K562 (cell line): ENCODE measurements at regions not wholly inside any gene's neighbourhood (a gene's known extent, or its start where the extent isn't known, plus 50 kb on each side); places are given as distances from the start of the nearest gene placed in this dataset.

Experiments
- ATAC-seq: fragments of 200-7000 bp; cut with Tn5 transposase; 3 replicates; pipeline ENCODE4 v1.9.1; 2020; ENCODE audit warnings: moderate library complexity
- BruUV-seq: library from RNA; stranded (reverse); fragments of 400-500 nt; replicated peaks from 2 replicates; lab custom pipeline; 2021; lab: Mats Ljungman, UMichigan
- CTCF ChIA-PET: fragments of 300-600 bp; formaldehyde crosslinking; extraction: SDS; loops from one replicate; lab custom pipeline; 2021; ENCODE audit warnings: low intra/inter-chr PET ratio; lab: Yijun Ruan, JAX
- POLR2A ChIA-PET: fragments of 300-600, 350-650 bp; sonication (Branson Sonifier 250); formaldehyde crosslinking; extraction: SDS; loops from one replicate; lab custom pipeline; 2021; ENCODE audit warnings: antibody characterized with exemption, inconsistent platforms; lab: Yijun Ruan, JAX
- DNase-seq, 4 experiments: peaks; one replicate each; pipeline versions ENCODE4 v3.0.0 to v3.0.0-alpha.2; 2011 to 2018; ENCODE audit warnings: low spot score in 3 of 4, mixed read lengths in 3 of 4; ENCODE audit errors: extremely low read depth in 1 of 4
- FAIRE-seq: peaks from 2 replicates; lab custom pipeline; 2011; peaks lifted over from hg19 to GRCh38; lab: Jason Lieb, UNC
- H2AFZ ChIP-seq: 2 replicates; pipeline ENCODE4 v1.6.0; 2011; ENCODE audit warnings: low read depth, low read length, control low read depth, inconsistent platforms
- H3K27ac ChIP-seq: fragments of 200-600 bp; 3 replicates; pipeline ENCODE4 v1.8.0; 2011; ENCODE audit warnings: low read depth, mild to moderate bottlenecking, control low read depth, inconsistent platforms, low read length, moderate library complexity, mixed read lengths; ENCODE audit errors: extremely low read depth
- H3K27me3 ChIP-seq, 2 experiments: fragments of 300-600 bp in 1 of 2; 2 replicates in 1 of 2; 3 replicates in 1 of 2; pipeline versions ENCODE4 v1.6.0 to v1.8.0; 2011; ENCODE audit warnings: inconsistent platforms in 2 of 2, low read length in 2 of 2, mild to moderate bottlenecking in 1 of 2, mixed read lengths in 1 of 2, moderate library complexity in 1 of 2; ENCODE audit not compliant: control insufficient read depth in 2 of 2, insufficient read depth in 2 of 2
- H3K36me3 ChIP-seq: fragments of 300-600 bp; 3 replicates; pipeline ENCODE4 v1.8.0; 2011; ENCODE audit warnings: mild to moderate bottlenecking, low read length, inconsistent platforms; ENCODE audit not compliant: control insufficient read depth, insufficient read depth
- H3K4me1 ChIP-seq, 2 experiments: fragments of 200-600 bp in 1 of 2; replicated peaks in 1 of 2; 2 replicates in 1 of 2; 3 replicates in 1 of 2; pipeline versions ENCODE4 v1.5.1 to v1.8.0; 2011; ENCODE audit warnings: inconsistent platforms in 2 of 2, low read length in 2 of 2, mild to moderate bottlenecking in 1 of 2, mixed read lengths in 1 of 2, moderate library complexity in 1 of 2; ENCODE audit not compliant: control insufficient read depth in 2 of 2, insufficient read depth in 2 of 2
- H3K4me2 ChIP-seq: 2 replicates; pipeline ENCODE4 v1.6.1; 2011; ENCODE audit warnings: low read length, control low read depth, inconsistent platforms, mixed read lengths; ENCODE audit not compliant: insufficient read depth
- H3K4me3 ChIP-seq: fragments of 200-600 bp; sonication (generic), shearing (Covaris generic); 2 replicates; pipeline ENCODE4 v1.5.1; 2016; ENCODE audit warnings: control low read depth, inconsistent platforms
- H3K79me2 ChIP-seq: fragments of 200-600 bp; 3 replicates; pipeline ENCODE4 v1.8.0; 2011; ENCODE audit warnings: low read length, inconsistent platforms; ENCODE audit not compliant: control insufficient read depth, insufficient read depth
- H3K9ac ChIP-seq, 2 experiments: 2 replicates each; pipeline versions ENCODE4 v1.6.0 to v1.6.1; 2011; ENCODE audit warnings: low read depth in 2 of 2, low read length in 2 of 2, control low read depth in 1 of 2, inconsistent platforms in 1 of 2, mild to moderate bottlenecking in 1 of 2, mixed read lengths in 1 of 2; ENCODE audit not compliant: insufficient read depth in 1 of 2
- H3K9me1 ChIP-seq: one replicate; pipeline ENCODE4 v1.6.0; 2011; ENCODE audit warnings: inconsistent platforms, mild to moderate bottlenecking, low read length, moderate library complexity; ENCODE audit not compliant: control insufficient read depth, insufficient read depth
- H3K9me3 ChIP-seq: replicated peaks from 2 replicates; pipeline ENCODE4 v1.5.1; 2011; ENCODE audit warnings: low read depth, low read length, inconsistent platforms; ENCODE audit not compliant: control insufficient read depth, insufficient read depth
- H4K20me1 ChIP-seq: replicated peaks from 2 replicates; pipeline ENCODE4 v1.6.1; 2011; ENCODE audit warnings: low read length, inconsistent platforms, mixed read lengths; ENCODE audit not compliant: control insufficient read depth, insufficient read depth
- FOXA3 ChIP-seq, 2 experiments: fragments of 450-650 bp in 1 of 2; sonication (generic) in 1 of 2; formaldehyde crosslinking; IDR thresholded peaks in 1 of 2; conservative IDR thresholded peaks in 1 of 2; 2 replicates each; pipeline versions ENCODE4 v1.4.0 to v1.8.0; 2020 to 2022; ENCODE audit warnings: mild to moderate bottlenecking in 2 of 2, missing genetic modification reagents in 1 of 2
- GABPA ChIP-seq: fragments of 200-800 bp; sonication (Bioruptor generic); conservative IDR thresholded peaks from 2 replicates; pipeline ENCODE4 v1.6.1; 2016; ENCODE audit warnings: low read depth, missing genetic modification characterization, missing compliant biosample characterization
- NR1H2 ChIP-seq: sonication (generic); formaldehyde crosslinking; IDR thresholded peaks from 2 replicates; pipeline ENCODE4 v1.4.0; 2020; ENCODE audit warnings: mild to moderate bottlenecking, missing genetic modification reagents
- SAFB ChIP-seq: fragments of 200-400 bp; formaldehyde crosslinking; IDR thresholded peaks from 2 replicates; pipeline ENCODE4 v1.6.1; 2017; ENCODE audit warnings: low read depth, low read length, borderline replicate concordance
- ZNF3 ChIP-seq: fragments of 250-450 bp; sonication (Bioruptor Pico); IDR thresholded peaks from 2 replicates; pipeline ENCODE4 v1.5.0; 2021; ENCODE audit warnings: mild to moderate bottlenecking, moderate library complexity
- WGBS: fragments of 100-300 bp; shearing (Covaris generic); methylation state at CpG from one replicate; pipeline ENCODE4 v1.1.6; 2016; ENCODE audit warnings: low coverage, mixed read lengths; ENCODE audit not compliant: insufficient coverage; ENCODE audit errors: missing lambda C conversion rate; 5-methylcytosine and 5-hydroxymethylcytosine counted together
- in situ Hi-C: fragments of 300-500 bp; cut with MboI; formaldehyde crosslinking; loops from 4 replicates; pipeline ENCODE4 v1.15.0; 2018; ENCODE audit warnings: inconsistent platforms, mixed read lengths
- intact Hi-C: fragments of 100-400 bp; cut with micrococcal nuclease; formaldehyde crosslinking; loops from 2 replicates; pipeline ENCODE4 v1.14.2; 2022
- TF ChIP-seq, protein P1 (sequence below): fragments of 150-350 bp; conservative IDR thresholded peaks from 2 replicates; pipeline ENCODE4 v1.6.1; 2014; ENCODE audit warnings: low read length

DNA sequence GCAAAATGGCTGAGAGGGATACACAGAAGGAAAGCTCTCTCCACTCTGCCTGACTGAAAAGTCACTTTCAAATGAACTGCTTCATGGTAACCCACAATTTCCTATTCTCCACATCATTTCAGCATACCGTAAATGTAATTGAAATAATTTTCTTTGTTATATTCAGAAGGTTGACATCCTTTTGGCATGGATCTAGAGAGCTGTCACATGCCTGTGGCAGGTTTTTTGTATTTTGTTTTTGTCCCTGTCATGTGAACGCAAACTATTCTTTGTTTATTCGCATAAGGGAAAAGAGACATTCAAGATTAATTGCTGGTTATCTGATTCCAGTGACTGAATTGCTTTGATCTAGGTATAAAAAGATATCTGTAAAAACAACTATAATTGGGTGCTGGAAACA is 1808.1 kb downstream of the NCAM2 start:
- no peaks in the 10 kb centered on the region for H4K20me1 ChIP-seq
- no peak for DNase-seq
- H3K4me3 ChIP-seq = no peak overlapping the region
- in situ Hi-C loops (no loop called here), intact Hi-C loops (no loop called here)
- H3K4me2 ChIP-seq = no peak overlapping the region
- CTCF ChIA-PET = no interaction called here
- no peaks in the 10 kb centered on the region for H3K9me1 ChIP-seq
- H3K9ac ChIP-seq = no peak overlapping the region
- BruUV-seq = no TSS peak
- POLR2A ChIA-PET = no interaction called here
- no peak overlapping the region for H3K27ac ChIP-seq
- ATAC-seq = no peak
- no peaks in the 10 kb centered on the region for H3K27me3 ChIP-seq
- TF ChIP-seq, protein P1, sequence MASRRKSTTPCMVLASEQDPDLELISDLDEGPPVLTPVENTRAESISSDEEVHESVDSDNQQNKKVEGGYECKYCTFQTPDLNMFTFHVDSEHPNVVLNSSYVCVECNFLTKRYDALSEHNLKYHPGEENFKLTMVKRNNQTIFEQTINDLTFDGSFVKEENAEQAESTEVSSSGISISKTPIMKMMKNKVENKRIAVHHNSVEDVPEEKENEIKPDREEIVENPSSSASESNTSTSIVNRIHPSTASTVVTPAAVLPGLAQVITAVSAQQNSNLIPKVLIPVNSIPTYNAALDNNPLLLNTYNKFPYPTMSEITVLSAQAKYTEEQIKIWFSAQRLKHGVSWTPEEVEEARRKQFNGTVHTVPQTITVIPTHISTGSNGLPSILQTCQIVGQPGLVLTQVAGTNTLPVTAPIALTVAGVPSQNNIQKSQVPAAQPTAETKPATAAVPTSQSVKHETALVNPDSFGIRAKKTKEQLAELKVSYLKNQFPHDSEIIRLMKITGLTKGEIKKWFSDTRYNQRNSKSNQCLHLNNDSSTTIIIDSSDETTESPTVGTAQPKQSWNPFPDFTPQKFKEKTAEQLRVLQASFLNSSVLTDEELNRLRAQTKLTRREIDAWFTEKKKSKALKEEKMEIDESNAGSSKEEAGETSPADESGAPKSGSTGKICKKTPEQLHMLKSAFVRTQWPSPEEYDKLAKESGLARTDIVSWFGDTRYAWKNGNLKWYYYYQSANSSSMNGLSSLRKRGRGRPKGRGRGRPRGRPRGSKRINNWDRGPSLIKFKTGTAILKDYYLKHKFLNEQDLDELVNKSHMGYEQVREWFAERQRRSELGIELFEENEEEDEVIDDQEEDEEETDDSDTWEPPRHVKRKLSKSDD = no peak
- TF ChIP-seq ZNF3 (CRISPR knock-in tag) (no peak), GABPA (tag) (no peak), SAFB (no peak), FOXA3 (CRISPR knock-in tag; conservative IDR thresholded peaks at IDR 0.05 in 1 of 2, IDR thresholded peaks at IDR 0.05 in 1 of 2) (no peak), NR1H2 (CRISPR knock-in tag) (no peak)
- H3K4me1 ChIP-seq = no peaks in the 10 kb centered on the region
- H3K79me2 ChIP-seq = no peaks in the 10 kb centered on the region
- WGBS = 3% methylated on average over 3 of the region's 3 CpGs
- no peaks in the 10 kb centered on the region for H3K9me3 ChIP-seq
- H3K36me3 ChIP-seq = no peaks in the 10 kb centered on the region
- H2AFZ ChIP-seq = no peak overlapping the region
- no peak for FAIRE-seq
